Fibroblast of skin of scalp (primary cell): ENCODE measurements at regions not wholly inside any gene's neighbourhood (a gene's known extent, or its start where the extent isn't known, plus 50 kb on each side); places are given as distances from the start of the nearest gene placed in this dataset.

ENCODE experiments used
- DNase-seq: peaks from one replicate; pipeline ENCODE4 v3.0.0-alpha.2; 2013

DNA sequence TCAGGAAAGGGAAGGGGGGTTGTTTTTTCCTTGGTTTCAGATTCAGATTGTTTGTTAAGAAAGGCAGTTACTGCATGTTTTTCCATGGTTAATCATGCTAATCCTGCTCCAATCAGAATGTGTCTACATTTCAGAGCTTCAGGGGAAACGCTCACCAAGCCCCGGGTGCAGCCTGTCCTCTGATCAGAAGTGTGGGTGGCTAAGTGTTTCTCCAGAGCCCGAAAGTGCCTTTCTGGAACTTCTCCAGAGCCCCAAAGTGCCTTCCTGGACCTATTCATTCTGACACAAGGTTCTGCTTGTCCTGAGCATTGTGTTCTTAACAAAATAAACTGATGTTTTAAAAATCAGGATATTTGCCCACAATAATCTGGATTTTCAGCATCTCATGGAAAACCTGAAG lies 359.0 kb upstream of the ZNF521 start:
- DNase-seq, result no peak

DNA sequence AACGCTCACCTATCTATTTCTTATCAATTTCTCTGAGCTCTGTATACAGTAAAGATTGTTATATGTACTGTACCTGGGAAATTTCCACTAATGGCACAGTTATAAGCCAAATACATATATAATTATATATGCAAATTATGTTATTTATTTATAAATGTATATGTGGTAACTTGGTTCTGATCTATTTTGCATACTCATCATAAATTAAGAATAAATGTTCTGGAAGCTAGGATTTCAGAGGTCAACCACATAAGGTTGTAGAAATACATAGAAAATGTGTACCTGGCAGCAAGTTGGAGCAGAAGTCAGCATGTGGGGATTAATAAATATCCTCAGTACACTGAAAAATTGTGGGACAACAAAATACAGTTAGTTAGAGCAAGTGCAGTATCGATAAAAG lies 353.7 kb upstream of the ZNF521 start:
- no peak for DNase-seq

DNA sequence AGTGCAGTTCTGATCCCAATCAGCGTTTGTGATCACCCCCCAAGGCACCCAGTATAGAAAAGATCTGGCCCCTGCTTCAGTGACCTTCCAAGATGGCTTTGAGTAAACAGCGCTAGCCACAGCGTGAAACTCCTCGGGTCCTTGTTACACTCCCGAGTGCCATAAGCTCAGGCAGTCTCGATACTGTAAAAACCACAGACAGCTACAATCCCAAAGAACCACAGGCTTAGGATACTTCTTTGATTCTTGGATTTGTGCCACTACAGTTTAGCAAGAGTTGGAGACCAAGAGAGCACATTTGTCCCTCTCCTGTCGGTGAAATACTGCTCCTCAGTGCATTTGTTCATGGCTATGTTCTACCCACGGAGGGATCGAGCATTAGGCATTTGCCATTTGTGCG lies 352.5 kb upstream of the ZNF521 start:
- DNase-seq, result no peak

DNA sequence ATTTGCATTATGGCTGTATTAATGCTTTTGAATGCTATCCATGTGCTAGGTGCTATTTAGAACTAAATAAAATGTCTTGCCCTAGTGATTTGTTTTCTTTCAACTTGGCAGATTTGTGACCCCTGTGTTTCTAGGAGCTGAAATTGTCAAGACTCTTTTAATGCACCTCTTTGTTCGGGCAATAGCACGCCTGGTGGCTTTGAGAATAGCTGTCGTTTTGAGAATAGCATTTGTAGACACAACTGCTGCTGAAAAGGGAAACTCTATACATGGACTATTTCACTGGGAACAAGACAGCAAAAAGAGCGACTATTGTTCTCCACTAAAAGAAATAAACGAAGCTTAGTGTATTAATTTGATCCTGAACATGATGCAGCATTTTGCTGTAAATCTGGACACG lies 352.1 kb upstream of the ZNF521 start:
- DNase-seq, result no peak

DNA sequence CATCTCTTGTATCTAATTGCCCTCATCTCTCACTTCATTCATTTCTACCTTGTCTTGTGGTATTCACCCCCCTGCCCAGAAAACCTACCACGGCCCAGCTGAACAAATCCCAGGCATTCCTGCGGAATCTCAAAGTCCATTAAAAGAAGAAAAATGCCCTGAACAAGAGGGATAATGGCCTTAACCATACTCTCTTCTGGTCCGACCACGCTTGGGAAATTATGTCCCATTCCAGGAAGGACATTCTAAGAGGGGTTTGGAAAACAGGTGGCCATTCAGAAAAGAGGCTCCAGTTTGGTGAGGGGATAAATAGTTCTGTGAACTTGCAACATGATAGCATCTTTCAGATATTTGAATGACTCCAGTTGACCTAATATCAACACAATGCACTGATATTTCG lies 349.9 kb upstream of the ZNF521 start:
- DNase-seq, result no peak

DNA sequence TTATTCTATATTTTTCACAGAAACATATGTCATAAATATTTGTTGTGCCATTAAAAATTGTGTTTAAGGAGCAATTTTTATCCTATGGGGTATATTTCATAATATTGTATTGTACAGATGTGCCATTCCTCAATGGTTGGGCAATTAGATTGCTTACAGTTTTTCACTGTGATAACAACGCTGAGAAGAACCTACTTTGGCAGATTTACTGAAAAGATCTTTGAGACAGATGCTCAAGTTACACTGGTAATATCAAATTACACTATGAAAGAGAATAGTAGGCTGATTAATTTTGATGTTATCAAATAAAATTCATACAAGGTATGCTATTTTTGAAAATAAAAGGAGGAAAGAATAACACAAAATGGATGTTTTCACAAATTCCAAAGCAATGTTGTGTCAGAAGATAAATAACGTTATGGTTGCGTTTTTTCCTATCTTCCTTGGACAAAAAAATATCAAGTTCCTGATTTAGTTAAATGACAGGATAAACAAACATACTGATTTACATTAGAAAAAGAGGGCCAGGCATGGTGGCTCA lies 335.1 kb upstream of the ZNF521 start:
- DNase-seq, result no peak

DNA sequence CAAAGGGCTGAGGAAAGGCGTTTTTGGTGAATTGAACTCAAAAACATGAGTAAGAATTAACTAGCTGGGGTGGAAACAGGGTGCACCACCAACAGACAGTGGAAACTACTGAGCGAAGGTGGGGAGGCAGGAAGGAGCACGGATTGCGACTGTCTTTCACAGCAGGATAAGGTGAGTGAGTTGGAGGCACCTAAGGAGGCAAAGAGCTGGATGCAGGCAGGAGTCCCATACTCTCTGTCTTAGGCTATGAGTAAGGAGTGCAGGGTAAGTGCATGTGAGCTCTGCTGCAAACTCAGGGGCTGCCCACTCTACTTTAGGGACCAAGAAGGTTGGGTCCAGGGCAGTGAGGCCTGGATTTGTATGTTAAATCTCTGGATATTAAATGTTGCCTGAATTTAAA lies 333.1 kb upstream of the ZNF521 start:
- no peak for DNase-seq

DNA sequence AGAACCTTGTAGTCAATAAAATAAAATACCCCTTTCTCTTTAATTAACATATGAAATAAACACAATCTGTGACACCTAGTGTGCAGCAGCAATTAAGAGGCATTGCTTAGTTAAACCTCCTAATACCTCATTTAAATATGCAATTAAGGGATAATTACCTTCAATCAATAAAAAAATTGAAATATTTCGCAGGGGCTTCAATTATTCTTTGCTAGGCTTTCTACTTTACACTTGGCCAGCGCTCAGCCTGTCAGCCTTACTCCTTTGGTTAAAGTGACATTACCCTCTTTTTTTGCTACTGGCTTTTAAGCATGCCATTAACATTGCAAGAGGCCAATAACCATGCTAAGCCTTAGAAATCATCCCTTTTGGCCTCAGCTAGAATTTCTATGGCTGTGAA lies 327.5 kb upstream of the ZNF521 start:
- no peak for DNase-seq

DNA sequence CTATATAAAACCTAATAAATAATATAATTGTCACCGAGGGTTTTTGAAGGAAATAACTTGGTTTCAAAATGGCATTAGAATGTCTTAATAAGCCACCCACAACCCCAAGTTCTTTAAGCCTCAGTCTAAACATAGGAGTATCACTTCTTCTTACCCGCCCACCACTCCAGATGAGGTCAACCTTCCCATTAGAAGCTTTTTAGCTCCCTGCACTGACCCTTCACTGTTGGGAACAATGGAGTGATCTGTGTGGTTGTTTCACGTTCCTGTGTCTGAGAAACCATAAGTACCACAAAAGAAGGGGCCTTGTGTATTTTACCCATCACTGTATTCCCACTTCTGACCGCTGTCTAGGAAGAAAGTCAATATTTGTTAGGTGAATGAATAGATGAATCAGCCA lies 326.3 kb upstream of the ZNF521 start:
- no peak for DNase-seq

DNA sequence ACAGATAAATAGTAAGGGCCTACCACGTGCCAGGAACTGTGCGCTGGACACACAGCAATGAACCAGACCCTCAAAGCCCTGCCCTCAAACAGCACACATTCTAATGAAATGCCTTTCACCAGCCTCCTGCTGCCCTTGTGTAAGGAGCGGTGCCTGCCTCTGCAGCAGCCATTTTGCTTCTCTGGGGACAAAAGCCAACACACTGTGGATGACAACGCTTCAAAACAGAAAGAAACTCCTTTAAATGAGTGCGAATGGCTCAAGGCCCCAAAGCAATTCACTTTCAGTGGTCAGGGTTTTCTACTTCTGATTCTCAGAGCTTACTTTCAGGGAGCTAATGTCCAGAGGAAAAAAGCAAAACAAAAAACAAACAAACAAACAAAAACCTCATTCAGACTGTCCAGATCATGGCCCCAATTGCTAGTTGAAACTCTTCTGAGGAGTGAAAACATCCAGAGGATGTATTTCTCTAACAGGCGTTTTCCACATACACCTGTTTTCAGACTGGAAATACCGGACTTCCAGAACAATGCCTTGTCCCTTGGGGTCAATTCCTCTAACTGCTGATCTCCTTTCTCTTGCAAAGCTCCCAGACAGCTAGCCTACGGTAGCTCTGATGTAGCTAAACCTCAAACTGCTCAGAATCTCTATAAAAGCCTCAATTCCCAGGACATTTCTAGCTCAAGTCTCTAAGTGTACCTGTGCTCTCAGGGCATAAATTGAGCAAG lies 323.3 kb upstream of the ZNF521 start:
- DNase-seq, result no peak

DNA sequence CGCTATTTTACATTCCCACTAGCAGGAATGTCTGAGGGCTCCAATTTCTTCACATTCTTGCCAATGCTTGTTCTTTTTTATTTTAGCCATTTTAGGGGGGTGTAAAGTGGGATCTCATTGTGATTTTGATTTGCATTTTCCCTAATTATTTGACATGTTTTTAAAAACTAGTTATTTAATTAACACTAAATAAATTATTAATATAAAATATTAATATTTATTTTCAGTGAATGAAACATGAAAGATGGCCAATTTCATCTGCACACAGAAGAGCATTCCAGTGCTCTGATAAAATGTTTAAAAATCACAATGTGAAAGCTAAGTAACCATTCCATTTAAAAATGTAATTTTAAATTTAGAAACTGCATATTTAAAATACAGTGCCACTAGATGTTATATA lies 322.2 kb upstream of the ZNF521 start:
- DNase-seq, result no peak

DNA sequence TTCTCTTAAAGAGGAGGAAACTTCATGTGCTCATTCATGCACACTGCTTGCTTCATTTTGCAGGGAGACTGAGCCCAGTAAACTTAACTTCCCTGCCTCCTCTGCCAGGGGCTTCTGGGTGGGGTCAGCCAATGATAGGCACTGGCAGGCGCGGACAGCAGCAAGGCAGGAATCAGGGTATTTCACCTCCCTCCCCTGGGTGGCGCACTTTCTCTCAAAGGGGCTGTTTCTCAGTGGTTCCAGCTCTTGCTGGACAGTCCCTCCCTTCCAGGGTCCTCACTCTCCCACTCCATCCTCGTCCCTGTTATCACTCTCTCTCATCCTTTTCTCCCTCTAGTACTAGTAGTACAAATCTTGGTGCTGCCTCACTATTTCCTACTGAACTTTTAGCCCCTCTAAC lies 320.5 kb upstream of the ZNF521 start:
- no peak for DNase-seq

DNA sequence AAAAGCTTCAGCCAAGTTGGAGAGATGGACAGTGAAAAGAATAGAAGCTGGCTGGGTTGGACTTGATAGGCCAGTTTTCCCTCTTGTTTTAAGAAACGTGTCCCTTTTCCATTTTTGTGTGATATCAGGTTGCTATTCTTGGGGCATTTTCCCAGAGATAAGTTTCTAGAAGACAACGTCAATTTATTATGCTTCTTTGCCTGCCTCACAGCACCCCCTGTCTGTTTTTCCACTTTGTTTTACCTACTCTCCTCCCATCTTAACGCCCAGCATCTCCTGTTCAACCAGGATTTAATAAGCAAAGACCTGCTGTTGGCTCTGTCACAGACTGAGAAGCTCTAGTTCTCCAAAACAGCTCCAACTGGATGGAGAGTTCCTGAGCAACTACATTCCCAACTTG lies 317.8 kb upstream of the ZNF521 start:
- DNase-seq, result peak; percentile 16

DNA sequence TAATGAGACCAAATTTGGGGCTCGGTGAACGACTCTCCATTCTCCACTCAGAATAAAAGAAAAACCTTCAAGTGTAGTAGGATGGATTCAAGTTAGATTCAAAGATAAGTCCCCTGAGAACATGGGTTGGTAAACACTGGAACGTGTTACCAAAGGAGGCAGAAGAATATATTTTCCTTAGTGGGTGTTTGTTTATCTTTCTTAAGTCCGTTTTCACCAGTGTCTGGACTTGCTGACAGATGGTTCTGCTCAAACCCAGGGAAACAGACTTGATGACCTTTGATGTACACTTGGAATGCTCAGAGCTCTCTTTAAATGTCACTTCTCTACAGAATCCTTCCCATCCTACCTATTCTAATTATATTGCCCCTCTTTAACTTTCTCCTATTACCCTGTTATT lies 310.3 kb upstream of the ZNF521 start:
- DNase-seq, result no peak

DNA sequence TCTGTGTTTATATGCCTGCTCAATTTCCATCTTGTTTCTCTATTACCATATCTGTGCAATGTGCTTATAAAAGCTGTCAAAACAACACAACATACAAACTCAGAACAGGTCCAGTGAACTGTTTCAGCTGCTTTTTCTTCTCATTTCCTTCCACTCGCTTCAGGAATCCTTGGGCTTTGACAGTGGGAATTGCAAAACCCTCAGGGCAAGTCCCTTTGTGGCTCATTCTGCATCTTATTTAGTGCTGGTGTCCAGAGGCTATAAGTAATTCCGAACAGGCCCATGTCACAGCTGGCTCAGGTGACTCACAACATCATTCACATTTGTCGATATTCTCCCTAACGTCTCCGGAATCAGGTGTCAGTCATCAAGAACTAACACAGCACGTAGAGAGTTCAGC lies 309.9 kb upstream of the ZNF521 start:
- no peak for DNase-seq

DNA sequence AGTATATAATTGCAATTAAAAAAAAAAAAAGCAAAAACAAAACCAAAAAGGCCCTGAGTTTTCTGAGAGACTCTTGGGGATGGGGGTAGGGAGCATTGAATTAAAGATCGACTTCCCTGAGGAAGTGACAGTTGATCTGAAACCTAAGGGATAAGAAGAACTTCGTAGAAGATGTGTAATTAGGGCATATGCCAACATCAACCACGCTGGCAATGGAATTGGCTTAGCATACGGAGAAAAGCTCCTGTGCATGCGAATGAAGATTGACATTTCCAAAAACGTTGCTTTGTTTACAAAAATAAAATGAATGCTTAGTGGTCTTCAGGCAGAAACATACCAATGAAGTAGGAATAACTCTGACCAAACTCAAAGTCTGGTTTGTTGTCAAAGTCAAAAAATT lies 307.6 kb upstream of the ZNF521 start:
- DNase-seq, result no peak

DNA sequence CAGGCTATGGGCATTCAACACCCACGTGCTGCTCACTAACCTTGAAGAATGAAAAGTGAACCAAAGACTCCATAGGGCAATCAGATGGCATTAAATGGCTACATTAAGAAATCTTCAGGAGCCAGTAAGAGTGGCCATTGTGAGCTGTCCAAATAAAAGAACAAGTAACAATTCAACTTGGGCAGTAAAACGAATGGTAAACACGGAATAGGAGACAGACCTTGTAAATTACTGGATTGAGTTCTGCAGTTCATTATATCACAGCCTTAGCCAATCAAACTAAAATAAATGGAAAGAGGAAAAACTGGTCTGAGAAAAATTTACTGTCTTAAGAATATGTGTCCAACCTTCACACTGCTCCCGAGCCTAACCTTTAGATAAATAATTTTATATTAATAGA lies 306.5 kb upstream of the ZNF521 start:
- DNase-seq, result no peak

DNA sequence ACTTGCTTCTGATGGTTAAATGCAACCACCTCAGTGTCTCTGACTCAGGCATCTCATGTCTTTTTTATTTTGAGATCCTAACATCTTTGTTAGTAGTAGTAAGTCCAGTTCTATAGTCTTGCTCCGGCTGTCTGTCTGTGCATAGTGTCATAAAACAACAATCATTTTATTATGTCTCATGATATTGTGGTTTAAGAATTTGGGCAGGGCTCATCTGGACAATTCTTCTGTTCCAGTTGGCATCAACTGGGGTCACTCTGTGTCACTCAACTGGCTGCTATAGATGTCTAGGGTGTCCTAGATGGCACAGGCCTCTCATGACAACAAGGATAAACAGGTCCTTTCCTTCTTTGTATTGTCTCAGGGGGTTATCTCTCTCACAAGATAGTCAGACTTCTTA lies 299.6 kb upstream of the ZNF521 start:
- peak; percentile 20 for DNase-seq

DNA sequence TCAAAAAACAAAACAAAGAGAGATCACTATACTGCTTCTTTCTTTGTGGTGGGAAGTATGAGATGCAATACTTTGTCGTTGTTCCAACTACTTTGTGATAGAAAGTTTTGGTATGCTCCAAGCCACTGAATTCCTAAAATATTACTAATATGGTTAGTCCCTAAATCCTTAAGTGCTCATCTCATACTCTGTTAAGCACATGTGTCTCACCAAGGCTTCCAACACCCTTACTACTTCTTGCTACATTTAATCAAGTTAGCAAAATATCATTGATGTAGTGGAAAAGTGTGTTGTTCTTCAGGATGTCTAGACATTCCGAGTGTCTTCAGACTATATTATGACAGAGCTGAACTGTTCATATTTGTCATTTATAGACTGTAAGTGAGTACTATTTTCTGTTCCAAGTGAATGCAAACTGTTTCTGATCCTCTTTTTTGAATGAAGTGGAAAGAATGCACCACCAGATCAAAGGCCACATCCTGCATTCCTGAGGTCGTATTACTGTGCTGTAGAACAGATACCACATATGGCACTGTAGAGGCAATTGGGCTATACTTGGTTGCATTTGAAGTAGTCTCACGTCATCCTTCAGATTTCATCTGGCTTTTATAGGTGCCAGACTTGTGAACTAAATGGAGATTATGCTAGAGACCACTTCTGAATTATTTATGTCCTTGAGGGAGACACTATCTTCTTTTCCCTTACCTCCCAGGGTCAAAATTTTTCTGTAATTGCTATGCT lies 298.4 kb upstream of the ZNF521 start:
- peak; percentile 97 for DNase-seq

DNA sequence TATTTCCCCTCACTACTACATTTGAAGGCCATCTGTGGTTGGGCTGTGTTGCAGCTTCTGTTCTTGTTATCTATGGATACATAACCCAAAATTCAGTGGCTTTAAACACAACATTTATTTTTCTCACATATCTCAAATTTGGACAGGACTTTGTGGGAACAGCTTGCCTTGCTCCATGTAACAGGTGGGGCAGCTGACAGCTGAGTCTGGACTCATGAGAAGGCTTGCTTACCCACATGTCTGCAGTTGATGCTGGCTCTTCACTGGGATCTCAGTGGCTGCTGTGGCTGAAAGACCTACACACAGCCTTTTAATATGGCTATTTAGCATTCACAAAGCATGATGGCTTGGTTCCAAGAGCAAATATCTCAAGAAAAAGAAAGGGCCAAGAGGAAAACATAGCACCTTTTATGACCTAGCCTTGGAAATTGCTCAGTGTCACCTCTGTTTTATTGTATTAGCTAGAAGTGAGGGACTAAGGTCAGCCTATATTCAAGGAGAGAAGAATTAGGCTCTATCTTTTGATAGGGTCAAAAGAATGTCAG lies 296.8 kb upstream of the ZNF521 start:
- DNase-seq, result peak; percentile 22

DNA sequence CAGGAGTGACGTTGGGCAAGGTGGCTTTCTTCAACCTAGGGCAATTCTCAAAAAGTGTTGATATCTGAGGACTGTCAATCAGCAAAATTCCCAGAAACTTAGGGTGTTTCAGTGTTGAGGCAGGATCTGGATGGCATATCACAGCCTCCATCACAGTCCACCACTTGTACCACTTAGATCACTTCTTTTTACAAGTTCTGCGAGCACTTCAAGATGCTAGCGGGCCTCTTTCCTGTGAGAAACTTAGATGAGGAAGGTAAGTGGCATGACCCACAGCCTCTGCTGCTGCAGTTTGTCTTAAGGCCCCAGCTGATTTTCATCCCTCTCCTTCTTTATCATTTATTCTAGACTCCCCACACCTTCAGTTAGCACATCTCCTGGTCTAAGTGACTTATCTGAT lies 295.4 kb upstream of the ZNF521 start:
- no peak for DNase-seq

DNA sequence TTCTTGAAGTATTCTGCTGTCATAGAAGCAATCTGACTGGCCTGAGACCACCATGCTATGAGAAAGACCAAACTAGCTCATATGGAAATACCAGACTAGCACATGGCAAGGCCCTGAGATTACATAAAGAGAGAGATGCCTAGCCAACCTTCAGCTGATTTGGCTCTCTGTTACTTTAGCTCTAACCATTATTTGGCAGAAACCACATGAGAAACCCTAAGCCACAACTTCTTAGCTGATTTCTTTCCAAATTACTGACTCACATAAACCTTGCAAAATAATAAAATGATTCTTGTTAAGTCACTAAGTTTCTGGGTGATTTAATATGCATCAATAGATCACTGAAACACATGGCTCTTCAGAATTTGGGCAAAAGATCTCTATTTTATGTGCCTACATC lies 295.0 kb upstream of the ZNF521 start:
- peak; percentile 56 for DNase-seq

DNA sequence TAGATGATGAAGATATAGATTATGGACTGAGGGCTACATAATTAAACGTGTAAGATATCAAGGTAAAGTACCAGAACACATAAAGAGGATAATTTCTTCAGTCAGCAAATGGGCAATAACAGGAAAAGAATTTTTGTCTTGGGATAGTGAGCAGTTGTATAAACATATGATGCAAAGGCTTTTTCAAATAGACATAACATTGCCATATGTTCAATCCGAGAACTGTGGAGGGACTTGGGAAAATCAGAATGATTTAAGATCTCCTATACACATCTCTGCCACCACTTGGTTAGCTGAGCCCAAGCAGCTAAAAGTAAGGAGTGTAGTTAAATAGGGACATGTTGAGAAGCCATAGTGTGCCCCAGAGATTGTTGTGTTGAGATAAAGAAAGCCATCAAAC lies 287.6 kb upstream of the ZNF521 start:
- DNase-seq, result peak; percentile 22

DNA sequence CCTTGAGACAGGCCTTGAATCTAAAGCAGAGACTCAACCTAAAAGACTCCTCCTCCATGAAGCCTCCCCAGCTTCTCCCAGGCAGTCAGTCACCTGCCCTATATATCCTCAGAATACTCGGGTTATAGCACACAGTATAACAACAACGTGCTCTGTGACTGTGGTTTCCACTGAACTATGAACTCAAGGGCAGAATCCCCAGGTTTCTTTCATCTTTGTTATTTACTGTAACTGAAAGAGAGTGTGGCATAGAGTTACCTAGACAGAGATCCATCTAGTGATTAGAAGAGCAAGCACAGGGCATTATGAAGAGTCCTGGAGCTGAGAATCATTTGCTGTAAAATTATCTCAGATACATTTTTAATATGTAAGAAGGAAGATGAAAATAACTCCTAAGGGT lies 281.6 kb upstream of the ZNF521 start:
- no peak for DNase-seq
